Hepatocyte (in vitro differentiated cells): ENCODE measurements at regions not wholly inside any gene's neighbourhood (a gene's known extent, or its start where the extent isn't known, plus 50 kb on each side); places are given as distances from the start of the nearest gene placed in this dataset.

Experiments
- DNase-seq: peaks from one replicate; pipeline ENCODE4 v3.0.0-alpha.2; 2016; ENCODE audit warnings: low spot score
- H2AFZ ChIP-seq: fragments of 200-600 bp; sonication (generic); 2 replicates; pipeline ENCODE4 v1.6.0; 2016; ENCODE audit warnings: antibody characterized with exemption, mild to moderate bottlenecking
- H3K27ac ChIP-seq: fragments of 200-600 bp; sonication (generic); 2 replicates; pipeline ENCODE4 v1.5.1; 2016; ENCODE audit warnings: mild to moderate bottlenecking
- H3K27me3 ChIP-seq: fragments of 200-600 bp; sonication (generic); 2 replicates; pipeline ENCODE4 v1.6.1; 2016
- H3K36me3 ChIP-seq: fragments of 200-600 bp; sonication (generic); replicated peaks from 2 replicates; pipeline ENCODE4 v1.5.1; 2016; ENCODE audit warnings: low read depth; ENCODE audit not compliant: insufficient read depth
- H3K4me1 ChIP-seq: fragments of 200-600 bp; sonication (generic); 2 replicates; pipeline ENCODE4 v1.5.1; 2016; ENCODE audit warnings: mild to moderate bottlenecking, moderate library complexity; ENCODE audit not compliant: insufficient read depth
- H3K4me2 ChIP-seq: fragments of 200-600 bp; sonication (generic); 2 replicates; pipeline ENCODE4 v1.6.0; 2016
- H3K4me3 ChIP-seq: fragments of 200-600 bp; sonication (generic); 2 replicates; pipeline ENCODE4 v1.5.1; 2016; ENCODE audit warnings: mild to moderate bottlenecking
- H3K79me2 ChIP-seq: fragments of 200-600 bp; sonication (generic); 2 replicates; pipeline ENCODE4 v1.6.0; 2017; ENCODE audit warnings: mild to moderate bottlenecking
- H3K9me2 ChIP-seq: fragments of 200-600 bp; sonication (generic); replicated peaks from 2 replicates; pipeline ENCODE4 v1.6.0; 2017; ENCODE audit warnings: mild to moderate bottlenecking; ENCODE audit not compliant: insufficient read depth
- H3K9me3 ChIP-seq: fragments of 200-600 bp; sonication (generic); 2 replicates; pipeline ENCODE4 v1.5.1; 2016; ENCODE audit warnings: low read depth, mild to moderate bottlenecking
- H4K20me1 ChIP-seq: fragments of 200-600 bp; sonication (generic); 2 replicates; pipeline ENCODE4 v1.6.0; 2016; ENCODE audit warnings: mild to moderate bottlenecking; ENCODE audit not compliant: insufficient read depth, poor library complexity, severe bottlenecking
- EZH2 ChIP-seq: fragments of 200-600 bp; sonication (generic); IDR thresholded peaks from 2 replicates; pipeline ENCODE4 v1.6.1; 2016; ENCODE audit warnings: antibody characterized with exemption, mild to moderate bottlenecking, borderline replicate concordance
- EZH2phosphoT487 ChIP-seq: fragments of 200-600 bp; sonication (generic); IDR thresholded peaks from one replicate; pipeline ENCODE4 v1.6.1; 2018; ENCODE audit warnings: antibody characterized with exemption, mild to moderate bottlenecking, low read depth, moderate library complexity; ENCODE audit not compliant: unreplicated experiment, severe bottlenecking
- WGBS: methylation state at CpG from one replicate; pipeline ENCODE4 v1.1.6; 2016; ENCODE audit warnings: low lambda C conversion rate; ENCODE audit errors: missing lambda C conversion rate; 5-methylcytosine and 5-hydroxymethylcytosine counted together
- TF ChIP-seq, protein P1 (sequence below): fragments of 200-600 bp; sonication (generic); IDR thresholded peaks from 2 replicates; pipeline ENCODE4 v1.5.1; 2016; ENCODE audit warnings: antibody characterized with exemption, mild to moderate bottlenecking; ENCODE audit not compliant: poor library complexity

DNA sequence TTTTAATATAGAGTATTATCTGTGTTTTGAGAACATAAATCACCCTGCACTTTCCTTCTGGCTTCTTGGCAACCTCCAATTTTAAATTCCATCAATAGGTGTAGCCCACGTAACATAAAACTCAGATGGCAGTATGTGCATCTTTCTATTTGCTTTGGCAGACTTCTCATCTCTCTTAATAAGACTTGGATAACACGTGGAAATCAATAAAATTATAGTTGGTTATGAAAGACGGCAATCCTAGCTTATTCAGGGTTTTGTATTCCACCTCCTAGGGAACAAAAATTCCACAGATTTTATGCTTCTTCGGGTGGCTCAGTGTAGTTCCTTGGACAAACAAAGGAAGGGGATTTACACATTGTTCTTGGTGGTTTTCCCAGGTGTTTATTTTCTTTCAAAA is 299.3 kb downstream of the RND3 start:
- no peaks in the 10 kb centered on the region for H3K4me1 ChIP-seq
- TF ChIP-seq, protein P1, sequence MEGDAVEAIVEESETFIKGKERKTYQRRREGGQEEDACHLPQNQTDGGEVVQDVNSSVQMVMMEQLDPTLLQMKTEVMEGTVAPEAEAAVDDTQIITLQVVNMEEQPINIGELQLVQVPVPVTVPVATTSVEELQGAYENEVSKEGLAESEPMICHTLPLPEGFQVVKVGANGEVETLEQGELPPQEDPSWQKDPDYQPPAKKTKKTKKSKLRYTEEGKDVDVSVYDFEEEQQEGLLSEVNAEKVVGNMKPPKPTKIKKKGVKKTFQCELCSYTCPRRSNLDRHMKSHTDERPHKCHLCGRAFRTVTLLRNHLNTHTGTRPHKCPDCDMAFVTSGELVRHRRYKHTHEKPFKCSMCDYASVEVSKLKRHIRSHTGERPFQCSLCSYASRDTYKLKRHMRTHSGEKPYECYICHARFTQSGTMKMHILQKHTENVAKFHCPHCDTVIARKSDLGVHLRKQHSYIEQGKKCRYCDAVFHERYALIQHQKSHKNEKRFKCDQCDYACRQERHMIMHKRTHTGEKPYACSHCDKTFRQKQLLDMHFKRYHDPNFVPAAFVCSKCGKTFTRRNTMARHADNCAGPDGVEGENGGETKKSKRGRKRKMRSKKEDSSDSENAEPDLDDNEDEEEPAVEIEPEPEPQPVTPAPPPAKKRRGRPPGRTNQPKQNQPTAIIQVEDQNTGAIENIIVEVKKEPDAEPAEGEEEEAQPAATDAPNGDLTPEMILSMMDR = peak; percentile 15
- no peak for TF ChIP-seq EZH2
- H4K20me1 ChIP-seq = no peaks in the 10 kb centered on the region
- WGBS = 45% methylated on average over 4 of the region's 4 CpGs
- no peaks in the 10 kb centered on the region for H3K9me2 ChIP-seq
- peak overlapping the region; percentile 18 for H3K27ac ChIP-seq
- H3K27me3 ChIP-seq = no peaks in the 10 kb centered on the region
- no peak overlapping the region for H3K4me3 ChIP-seq
- H3K4me2 ChIP-seq = no peak overlapping the region
- no peak for DNase-seq
- no peak overlapping the region for H2AFZ ChIP-seq
- no peaks in the 10 kb centered on the region for H3K79me2 ChIP-seq
- no peaks in the 10 kb centered on the region for H3K36me3 ChIP-seq
- no peaks in the 10 kb centered on the region for H3K9me3 ChIP-seq

DNA sequence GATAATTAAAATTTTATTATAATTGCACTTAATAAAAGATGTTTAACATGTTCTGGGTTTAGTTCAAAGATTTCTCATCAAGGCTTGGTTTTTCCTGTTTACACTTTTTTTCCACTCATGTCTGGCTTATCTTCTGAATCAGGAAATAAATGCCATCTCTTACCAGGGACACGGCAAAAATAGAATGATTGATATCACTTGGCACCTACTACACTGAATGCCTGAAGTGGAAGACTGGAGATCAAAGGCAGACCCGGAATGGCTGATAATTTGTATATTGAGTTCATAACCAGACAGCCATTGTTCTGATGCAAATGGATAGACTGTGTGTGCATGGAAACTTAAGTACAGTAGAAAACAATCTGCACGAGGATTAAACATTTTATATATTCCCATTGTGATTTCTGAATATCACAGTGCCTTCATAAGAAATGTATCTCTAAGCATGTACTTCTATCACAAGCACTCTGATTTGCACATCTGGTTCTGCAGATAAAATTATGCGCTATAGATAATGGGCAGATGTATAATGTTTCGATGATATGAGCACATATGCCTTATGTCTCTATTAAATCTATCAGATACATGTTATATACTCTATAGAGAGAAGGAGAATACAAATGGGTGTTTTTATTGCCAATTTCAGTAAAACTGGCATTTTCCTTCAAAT is 304.8 kb downstream of the RND3 start:
- Histone ChIP-seq H4K20me1 (no peaks in the 10 kb centered on the region), H3K79me2 (no peaks in the 10 kb centered on the region), H3K4me1 (peaks cover 9% of the 10 kb centered on the region), H3K36me3 (no peaks in the 10 kb centered on the region), H3K9me2 (no peaks in the 10 kb centered on the region), H3K4me2 (no peak overlapping the region), H3K27me3 (no peaks in the 10 kb centered on the region), H3K4me3 (no peak overlapping the region), H2AFZ (no peak overlapping the region), H3K9me3 (no peaks in the 10 kb centered on the region), H3K27ac (no peak overlapping the region)
- no peak for DNase-seq
- WGBS = 70% methylated on average over 5 of the region's 5 CpGs
- TF ChIP-seq EZH2phosphoT487 (no peak), EZH2 (no peak)
- TF ChIP-seq, protein P1 = no peak

DNA sequence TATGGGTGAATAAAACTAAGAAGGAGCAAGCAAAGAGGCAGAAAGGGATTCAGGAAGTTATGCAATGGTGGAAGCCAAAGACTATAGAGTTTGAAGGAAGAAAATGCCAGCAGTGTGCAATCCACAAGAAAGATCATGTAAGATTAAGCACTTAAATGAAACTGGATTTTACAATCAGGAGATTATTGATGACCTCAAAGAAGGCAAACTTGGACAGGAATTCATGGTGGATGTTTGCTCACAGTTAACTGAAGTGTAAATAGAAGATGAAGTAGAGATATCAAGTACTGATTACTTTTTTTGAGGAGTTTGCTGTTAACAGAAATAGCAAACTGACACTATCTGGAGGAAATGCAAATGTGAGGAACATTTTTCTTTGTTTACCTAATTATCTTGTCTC is 308.9 kb downstream of the RND3 start:
- DNase-seq = no peak
- no peak overlapping the region for H2AFZ ChIP-seq
- peak overlapping the region; percentile 29 for H3K4me2 ChIP-seq
- H3K36me3 ChIP-seq = no peaks in the 10 kb centered on the region
- no peaks in the 10 kb centered on the region for H3K79me2 ChIP-seq
- H3K4me3 ChIP-seq = no peak overlapping the region
- no peaks in the 10 kb centered on the region for H3K9me2 ChIP-seq
- no peaks in the 10 kb centered on the region for H3K9me3 ChIP-seq
- TF ChIP-seq EZH2phosphoT487 = no peak
- TF ChIP-seq, protein P1 = no peak
- TF ChIP-seq EZH2 = no peak
- peak overlapping the region; percentile 35 for H3K27ac ChIP-seq
- H3K4me1 ChIP-seq = peaks cover 13% of the 10 kb centered on the region
- no peaks in the 10 kb centered on the region for H4K20me1 ChIP-seq
- H3K27me3 ChIP-seq = no peaks in the 10 kb centered on the region

DNA sequence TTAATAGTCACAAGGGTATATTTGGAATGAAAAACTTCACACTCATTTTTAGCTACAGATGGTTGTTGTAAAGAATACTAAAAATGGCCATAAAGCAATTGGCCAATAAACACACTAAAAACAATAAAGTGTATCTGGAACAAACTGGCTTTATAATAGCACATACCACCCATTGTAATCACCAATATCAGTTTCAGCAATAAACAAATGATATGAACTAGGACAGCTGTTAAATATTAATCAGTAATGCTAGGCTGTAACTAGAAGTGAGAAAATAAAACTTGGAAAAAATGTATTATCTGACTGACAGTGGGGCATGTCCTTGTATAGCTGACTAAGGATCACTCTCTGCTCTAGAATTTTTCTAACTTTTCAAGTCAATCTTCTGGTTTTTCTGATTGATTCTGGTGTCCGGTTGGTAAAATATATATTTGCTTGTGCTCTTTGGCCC is 312.5 kb downstream of the RND3 start:
- Histone ChIP-seq H2AFZ (no peak overlapping the region), H3K27me3 (no peaks in the 10 kb centered on the region), H3K4me2 (peak overlapping the region; percentile 7), H3K4me1 (peaks cover 13% of the 10 kb centered on the region), H3K4me3 (no peak overlapping the region), H3K27ac (peak overlapping the region; percentile 25), H3K79me2 (no peaks in the 10 kb centered on the region), H4K20me1 (no peaks in the 10 kb centered on the region), H3K36me3 (no peaks in the 10 kb centered on the region), H3K9me3 (no peaks in the 10 kb centered on the region), H3K9me2 (no peaks in the 10 kb centered on the region)
- TF ChIP-seq EZH2phosphoT487 (no peak), EZH2 (no peak)
- TF ChIP-seq, protein P1 = no peak
- 19% methylated on average over 1 of the region's 1 CpG for WGBS
- no peak for DNase-seq
